ENCODE measurements at regions not wholly inside any gene's neighbourhood (a gene's known extent, or its start where the extent isn't known, plus 50 kb on each side); places are given as distances from the start of the nearest gene placed in this dataset.

DNA sequence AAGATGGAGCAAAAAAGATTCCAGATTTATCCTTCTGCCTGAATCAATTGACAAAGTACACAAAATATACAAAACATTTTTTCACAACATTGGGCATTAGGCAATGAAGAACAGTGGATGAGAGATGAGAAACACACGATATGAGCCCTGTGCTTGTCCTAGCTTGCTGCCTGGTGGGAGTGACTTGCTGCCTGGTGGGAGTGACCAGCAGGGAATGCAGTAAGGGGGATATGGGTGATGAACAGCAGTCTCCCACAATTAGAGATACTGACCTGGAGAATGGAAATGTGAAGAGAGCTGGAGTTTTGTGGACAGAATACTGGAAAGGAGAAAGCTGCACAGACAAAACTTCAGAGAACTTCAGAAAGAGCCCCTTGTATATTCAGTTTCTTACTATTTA lies 629.4 kb upstream of the FRG1 start:
- TF ChIP-seq POLR2AphosphoS5 (IDR thresholded peaks at IDR 0.05; ENCODE audit: low read depth, low read length), result no peak
- no peak for TF ChIP-seq POLR2A (IDR thresholded peaks at IDR 0.05; ENCODE audit: low read depth, low read length)

Measured in GM12892 (cell line).